ELF-1 (cell line): ENCODE measurements at regions not wholly inside any gene's neighbourhood (a gene's known extent, or its start where the extent isn't known, plus 50 kb on each side); places are given as distances from the start of the nearest gene placed in this dataset.
"Not testable (repeated sequence)": the region's sequence is repeated elsewhere in the genome, so short reads cannot be mapped to it uniquely, and the experiment has no call there.

Experiments used
- DNase-seq: peaks from one replicate; pipeline ENCODE4 v3.0.0-alpha.2; 2016; ENCODE audit warnings: low read depth, low spot score

GRCh38 chr5:153939101-153939500 is 99.6 kb downstream of the FAM114A2 start:
- DNase-seq, result no peak

GRCh38 chr5:153938191-153938842 is 100.4 kb downstream of the FAM114A2 start:
- no peak for DNase-seq

GRCh38 chr5:153937661-153938060 is 101.0 kb downstream of the FAM114A2 start:
- DNase-seq, result no peak

GRCh38 chr5:153935151-153935550 is 103.6 kb downstream of the FAM114A2 start:
- DNase-seq, result not testable (repeated sequence)

- no peak for DNase-seq
Observed at GRCh38 chr5:153926201-153926600, 112.5 kb downstream of the FAM114A2 start.

- no peak for DNase-seq
Observed at GRCh38 chr5:153919161-153919560, 119.5 kb downstream of the FAM114A2 start.

- no peak for DNase-seq
Observed at GRCh38 chr5:153907170-153907775, 131.4 kb downstream of the FAM114A2 start.

- no peak for DNase-seq
Observed at GRCh38 chr5:153905219-153905618, 133.5 kb downstream of the FAM114A2 start.

GRCh38 chr5:153903321-153903720 is 135.4 kb downstream of the FAM114A2 start:
- no peak for DNase-seq

- no peak for DNase-seq
Observed at GRCh38 chr5:153902016-153902415, 136.7 kb downstream of the FAM114A2 start.

- no peak for DNase-seq
Observed at GRCh38 chr5:153901449-153901848, 137.3 kb downstream of the FAM114A2 start.

- DNase-seq, result no peak
Observed at GRCh38 chr5:153900703-153901395, 137.9 kb downstream of the FAM114A2 start.

- no peak for DNase-seq
Observed at GRCh38 chr5:153899746-153900145, 139.0 kb downstream of the FAM114A2 start.

GRCh38 chr5:153896701-153897100 is 142.0 kb downstream of the FAM114A2 start:
- DNase-seq, result no peak

- no peak for DNase-seq
Observed at GRCh38 chr5:153896117-153896516, 142.6 kb downstream of the FAM114A2 start.

- no peak for DNase-seq
Observed at GRCh38 chr5:153895266-153895665, 143.4 kb downstream of the FAM114A2 start.

GRCh38 chr5:153893817-153894216 is 144.9 kb downstream of the FAM114A2 start:
- peak; percentile 43 for DNase-seq

GRCh38 chr5:153891394-153891793 is 147.3 kb downstream of the FAM114A2 start:
- DNase-seq, result no peak

- DNase-seq, result no peak
Observed at GRCh38 chr5:153888781-153889180, 149.9 kb downstream of the FAM114A2 start.

- DNase-seq, result no peak
Observed at GRCh38 chr5:153885141-153885540, 153.6 kb downstream of the FAM114A2 start.

GRCh38 chr5:153884612-153884957 is 154.1 kb downstream of the FAM114A2 start:
- DNase-seq, result no peak

GRCh38 chr5:153883854-153884611 is 154.7 kb downstream of the FAM114A2 start:
- DNase-seq, result peak; percentile 33
